ENCODE measurements at regions not wholly inside any gene's neighbourhood (a gene's known extent, or its start where the extent isn't known, plus 50 kb on each side); places are given as distances from the start of the nearest gene placed in this dataset.

GRCh38 chr18:46346213-46346612 is 242.0 kb downstream of the HAUS1 start:
- no peak for TF ChIP-seq CTCF (IDR thresholded peaks at IDR 0.05; ENCODE audit: poor library complexity, severe bottlenecking)
- no peak for TF ChIP-seq EZH2 (IDR thresholded peaks at IDR 0.05; ENCODE audit: borderline replicate concordance, insufficient read depth, low read length, poor library complexity, severe bottlenecking)
- TF ChIP-seq EP300 (conservative IDR thresholded peaks at IDR 0.05; ENCODE audit: poor library complexity, severe bottlenecking) = no peak
- no peak for TF ChIP-seq POLR2AphosphoS5 (IDR thresholded peaks at IDR 0.05)
- no peak for TF ChIP-seq MXI1 (conservative IDR thresholded peaks at IDR 0.05; ENCODE audit: poor library complexity, severe bottlenecking)
- no peak for TF ChIP-seq TAF1 (IDR thresholded peaks at IDR 0.05; ENCODE audit: low read depth)

All from neural cell (in vitro differentiated cells).